Activated naive CD4-positive, alpha-beta T cell treated with anti-CD3 and anti-CD28 coated beads for 36 hours (primary cell): ENCODE measurements at regions not wholly inside any gene's neighbourhood (a gene's known extent, or its start where the extent isn't known, plus 50 kb on each side); places are given as distances from the start of the nearest gene placed in this dataset.
A peak's percentile ranks its signal among the peaks of the same experiment; 100 is the strongest.

Experiments used
- CTCF ChIA-PET: fragments of 350-600 bp; sonication (Branson Sonifier 250); formaldehyde crosslinking; loops from one replicate; lab custom pipeline; 2021; ENCODE audit warnings: antibody characterized with exemption; lab: Charles Lee
- DNase-seq: peaks from one replicate; pipeline ENCODE4 v3.0.0-alpha.2; 2020
- H3K27ac Mint-ChIP-seq: one replicate; pipeline ENCODE4 v1.8.0; 2021; ENCODE audit warnings: mild to moderate bottlenecking, mixed read lengths
- H3K27me3 Mint-ChIP-seq: one replicate; pipeline ENCODE4 v1.8.0; 2021; ENCODE audit warnings: low read depth, mixed read lengths
- H3K36me3 Mint-ChIP-seq: one replicate; pipeline ENCODE4 v1.8.0; 2021; ENCODE audit warnings: low read depth, mixed read lengths
- H3K4me1 Mint-ChIP-seq: one replicate; pipeline ENCODE4 v1.8.0; 2021; ENCODE audit warnings: low read depth, mixed read lengths
- H3K4me3 Mint-ChIP-seq: one replicate; pipeline ENCODE4 v1.8.0; 2021; ENCODE audit warnings: mild to moderate bottlenecking, moderate library complexity, mixed read lengths
- H3K9me3 Mint-ChIP-seq: one replicate; pipeline ENCODE4 v1.8.0; 2021; ENCODE audit warnings: mixed read lengths
- intact Hi-C: fragments of 100-400 bp; cut with micrococcal nuclease; formaldehyde crosslinking; loops from one replicate; pipeline ENCODE4 v1.15.1; 2023

DNA sequence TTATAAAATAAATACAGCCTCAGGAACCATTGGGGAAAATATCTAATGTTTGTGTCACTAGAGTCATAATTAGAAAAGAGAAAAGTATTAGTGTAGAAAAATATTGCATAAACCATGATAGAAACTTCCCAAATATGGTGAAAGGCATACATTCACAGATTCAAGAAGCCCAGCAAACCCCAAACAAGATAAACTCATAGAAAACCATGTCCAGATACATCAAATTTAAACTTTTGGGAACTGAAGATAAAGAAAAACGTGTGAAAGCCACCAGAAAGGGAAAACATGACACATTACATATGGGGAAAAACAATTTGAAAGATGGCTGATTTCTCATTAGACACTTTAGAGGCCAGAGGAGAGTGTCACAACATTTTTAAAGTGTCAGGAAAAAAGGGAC lies 236.5 kb upstream of the FN1 start:
- Mint-ChIP-seq H3K9me3 (peaks cover 1% of the 10 kb centered on the region), H3K27ac (no peak overlapping the region), H3K36me3 (no peaks in the 10 kb centered on the region), H3K4me3 (no peak overlapping the region), H3K27me3 (peaks cover 3% of the 10 kb centered on the region), H3K4me1 (peaks cover 2% of the 10 kb centered on the region)
- intact Hi-C loops: no loop called here
- no peak for DNase-seq
- CTCF ChIA-PET: no interaction called here

DNA sequence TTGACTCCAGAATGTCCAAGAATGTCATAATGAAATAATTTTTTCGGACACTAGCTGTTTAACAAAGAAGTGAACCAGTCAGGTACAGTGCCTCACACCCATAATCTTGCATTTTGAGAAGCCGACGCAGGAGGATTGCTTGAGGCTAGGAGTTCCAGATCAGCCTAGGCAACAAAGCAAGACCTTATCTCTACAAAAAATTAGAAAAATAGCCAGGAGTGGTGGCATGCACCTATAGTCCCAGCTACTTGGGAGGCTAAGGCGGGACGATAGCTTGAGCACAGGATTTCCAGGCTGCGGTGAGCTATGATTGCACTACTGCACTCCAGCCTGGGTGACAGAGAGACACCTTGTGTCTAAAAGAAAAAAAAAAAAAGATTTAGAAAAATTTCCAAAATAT lies 235.8 kb upstream of the FN1 start:
- Mint-ChIP-seq H3K36me3 (no peaks in the 10 kb centered on the region), H3K4me3 (no peak overlapping the region), H3K27me3 (peaks cover 3% of the 10 kb centered on the region), H3K9me3 (peaks cover 1% of the 10 kb centered on the region), H3K4me1 (no peaks in the 10 kb centered on the region), H3K27ac (no peak overlapping the region)
- CTCF ChIA-PET: no interaction called here
- intact Hi-C loops: no loop called here
- no peak for DNase-seq

DNA sequence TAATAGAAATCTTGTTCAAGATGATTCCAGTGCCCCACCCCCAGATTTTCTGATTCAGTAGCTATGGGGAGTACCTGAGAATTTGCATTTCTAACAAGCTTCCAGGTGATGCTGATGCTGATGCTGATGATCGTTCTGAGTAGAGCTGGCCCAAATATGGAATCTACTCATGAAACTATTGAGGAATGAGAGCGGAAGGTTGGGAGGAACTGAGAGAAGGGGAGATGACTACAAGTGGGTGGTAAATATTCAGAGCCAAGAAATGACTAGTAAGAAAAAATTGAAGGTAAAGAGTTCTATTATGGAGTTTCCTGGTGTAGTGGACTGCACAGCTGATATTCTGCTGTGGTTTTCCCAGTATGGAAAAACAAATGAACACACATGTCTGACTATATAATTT lies 235.4 kb upstream of the FN1 start:
- CTCF ChIA-PET: no interaction called here
- no peak overlapping the region for H3K4me3 Mint-ChIP-seq
- intact Hi-C loops: no loop called here
- H3K9me3 Mint-ChIP-seq: peaks cover 1% of the 10 kb centered on the region
- H3K27me3 Mint-ChIP-seq: peaks cover 3% of the 10 kb centered on the region
- H3K4me1 Mint-ChIP-seq: no peaks in the 10 kb centered on the region
- no peaks in the 10 kb centered on the region for H3K36me3 Mint-ChIP-seq
- H3K27ac Mint-ChIP-seq: no peak overlapping the region
- no peak for DNase-seq

DNA sequence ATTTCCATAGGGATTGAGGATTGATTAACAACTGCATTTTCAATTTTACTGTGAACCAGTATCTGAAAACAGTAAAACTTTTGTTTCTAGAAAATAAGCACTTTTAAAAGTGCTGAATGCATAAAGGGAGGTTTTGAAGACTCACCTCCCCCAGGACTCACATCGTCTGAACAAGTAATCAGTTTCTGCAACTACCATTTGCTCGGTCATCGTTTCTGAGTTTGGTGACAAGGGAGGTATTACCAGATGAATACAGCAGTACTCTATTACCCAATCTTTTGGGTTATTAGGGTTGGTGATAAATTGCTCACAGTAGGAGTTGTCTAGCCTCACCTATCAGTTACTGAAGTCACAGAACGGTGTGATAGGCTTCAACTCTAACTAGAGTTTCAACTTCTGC lies 234.5 kb upstream of the FN1 start:
- Mint-ChIP-seq H3K4me1 (peaks cover 2% of the 10 kb centered on the region), H3K27me3 (peaks cover 3% of the 10 kb centered on the region), H3K9me3 (peaks cover 1% of the 10 kb centered on the region), H3K27ac (no peak overlapping the region), H3K36me3 (no peaks in the 10 kb centered on the region), H3K4me3 (no peak overlapping the region)
- intact Hi-C loops: no loop called here
- CTCF ChIA-PET: no interaction called here
- no peak for DNase-seq

DNA sequence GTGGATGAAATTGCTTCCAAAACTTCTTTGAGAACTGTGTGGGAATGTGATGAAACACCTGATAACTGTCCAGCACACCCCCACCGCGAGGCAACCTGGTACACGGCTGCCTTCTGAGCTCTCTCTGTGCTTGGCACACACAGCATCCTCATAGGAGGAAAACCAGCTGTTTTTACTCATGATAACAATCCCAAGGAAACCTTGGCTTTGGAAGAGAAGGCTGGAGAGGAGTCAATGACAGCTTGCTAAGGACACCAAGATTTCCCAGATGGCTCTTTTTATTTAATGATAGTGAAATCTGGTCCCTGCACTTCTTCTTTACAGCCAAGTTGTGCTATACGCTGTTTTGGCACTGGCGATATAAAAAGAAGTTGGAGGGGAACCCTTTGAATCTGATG lies 232.5 kb upstream of the FN1 start:
- peaks cover 18% of the 10 kb centered on the region for H3K4me1 Mint-ChIP-seq
- CTCF ChIA-PET: no interaction called here
- H3K27ac Mint-ChIP-seq: no peak overlapping the region
- peaks cover 1% of the 10 kb centered on the region for H3K9me3 Mint-ChIP-seq
- intact Hi-C loops: no loop called here
- no peaks in the 10 kb centered on the region for H3K36me3 Mint-ChIP-seq
- no peak overlapping the region for H3K4me3 Mint-ChIP-seq
- no peak for DNase-seq
- H3K27me3 Mint-ChIP-seq: peaks cover 3% of the 10 kb centered on the region

DNA sequence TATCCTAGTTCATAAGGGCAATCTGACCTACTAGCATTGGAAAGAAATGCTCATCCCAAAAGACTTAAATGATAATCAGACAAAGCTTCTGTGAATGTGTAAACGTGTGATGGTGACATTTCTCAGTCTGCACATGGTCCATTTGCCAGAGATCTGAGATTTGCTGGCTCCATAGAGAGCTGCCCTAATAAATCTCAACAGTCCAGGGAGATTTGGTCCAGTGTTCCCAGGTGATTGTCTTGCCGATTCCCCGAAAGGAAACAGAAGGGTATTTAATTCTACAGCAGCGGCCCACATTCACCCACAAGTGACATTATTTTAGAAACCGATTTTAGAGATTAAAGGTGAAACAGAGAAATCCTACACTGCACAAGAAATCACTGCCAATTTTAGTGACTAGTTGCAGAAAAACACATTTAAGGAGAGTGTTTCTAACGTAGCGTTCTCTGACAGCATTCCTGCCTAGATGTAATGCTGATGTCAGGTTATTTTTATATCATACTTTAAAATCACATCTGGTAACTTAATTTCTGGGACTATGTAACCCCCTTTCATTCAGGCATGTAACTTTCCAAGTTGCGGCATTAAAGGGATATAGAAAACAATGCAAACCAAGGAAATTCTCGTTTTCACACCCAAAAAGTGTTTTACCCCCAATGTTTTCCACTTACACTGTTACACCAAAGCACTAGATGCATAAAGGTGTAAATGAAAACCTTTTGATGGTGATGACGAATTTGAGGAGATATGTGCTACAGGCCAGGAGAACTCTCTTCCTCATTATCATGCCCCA lies 231.9 kb upstream of the FN1 start:
- no peaks in the 10 kb centered on the region for H3K9me3 Mint-ChIP-seq
- H3K27me3 Mint-ChIP-seq: peaks cover 3% of the 10 kb centered on the region
- H3K4me1 Mint-ChIP-seq: peaks cover 18% of the 10 kb centered on the region
- H3K36me3 Mint-ChIP-seq: no peaks in the 10 kb centered on the region
- DNase-seq: no peak
- no peak overlapping the region for H3K4me3 Mint-ChIP-seq
- intact Hi-C loops: no loop called here
- CTCF ChIA-PET: no interaction called here
- no peak overlapping the region for H3K27ac Mint-ChIP-seq

DNA sequence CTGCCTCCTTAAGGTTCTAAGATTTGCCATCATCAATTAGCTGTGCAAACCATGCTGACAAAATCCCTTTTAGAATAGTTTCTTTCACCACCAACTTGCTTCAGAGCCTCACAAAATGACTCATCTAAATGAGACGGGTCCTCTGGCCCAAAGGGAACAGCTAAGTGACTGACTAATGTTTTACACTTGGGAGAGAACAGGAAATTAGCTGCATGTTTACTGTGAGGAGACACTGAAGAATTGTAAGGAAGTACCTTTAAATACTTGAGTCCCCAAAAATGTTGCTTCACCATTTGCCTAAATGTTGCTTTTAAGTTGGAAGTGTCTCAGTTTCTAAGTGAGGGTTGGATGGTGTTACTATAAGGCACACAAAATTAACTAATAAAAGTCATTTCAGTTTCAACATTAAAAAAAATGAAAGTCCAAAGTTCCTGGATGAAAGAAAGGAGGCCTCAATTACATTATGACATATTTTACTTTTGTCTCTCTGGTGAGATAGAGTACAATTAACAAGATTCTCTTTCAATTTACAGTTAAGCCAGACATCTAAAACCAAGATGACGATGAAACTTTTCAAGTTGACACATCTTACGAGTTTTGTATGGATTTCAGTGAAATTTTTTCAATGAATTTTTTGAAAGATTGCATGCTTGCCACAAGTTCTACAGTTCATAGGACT lies 229.1 kb upstream of the FN1 start:
- CTCF ChIA-PET: no interaction called here
- H3K27me3 Mint-ChIP-seq: peaks cover 3% of the 10 kb centered on the region
- intact Hi-C loops: loop anchor here (1.0 kb wide), 1 partner anchor 16 kb away; no protein-coding TSS in a partner anchor
- DNase-seq: peak; percentile 39
- H3K4me1 Mint-ChIP-seq: peaks cover 18% of the 10 kb centered on the region
- no peaks in the 10 kb centered on the region for H3K36me3 Mint-ChIP-seq
- no peak overlapping the region for H3K4me3 Mint-ChIP-seq
- no peaks in the 10 kb centered on the region for H3K9me3 Mint-ChIP-seq
- peak overlapping the region; percentile 66 for H3K27ac Mint-ChIP-seq

DNA sequence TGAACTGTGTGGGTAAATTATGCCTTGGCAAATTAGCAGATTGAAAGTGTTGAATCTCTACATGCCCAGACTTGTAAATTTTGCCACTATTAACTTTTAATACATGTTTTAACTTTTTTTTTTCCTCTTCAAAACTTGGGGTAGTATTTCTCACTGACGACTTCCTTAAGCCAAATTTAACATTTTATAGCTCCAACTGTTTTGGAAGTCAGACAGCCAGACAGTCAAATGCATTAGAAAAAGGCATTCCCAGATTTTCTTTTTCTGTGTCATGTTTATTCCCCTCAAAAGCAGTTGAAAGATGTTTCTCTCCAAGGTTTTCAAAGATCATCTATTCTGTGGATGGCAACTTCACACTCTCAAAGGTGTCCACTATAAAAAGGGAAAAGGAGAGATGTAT lies 226.8 kb upstream of the FN1 start:
- Mint-ChIP-seq H3K9me3 (no peaks in the 10 kb centered on the region), H3K27ac (no peak overlapping the region), H3K27me3 (no peaks in the 10 kb centered on the region), H3K36me3 (no peaks in the 10 kb centered on the region), H3K4me3 (no peak overlapping the region), H3K4me1 (peaks cover 18% of the 10 kb centered on the region)
- intact Hi-C loops: no loop called here
- DNase-seq: no peak
- CTCF ChIA-PET: no interaction called here

DNA sequence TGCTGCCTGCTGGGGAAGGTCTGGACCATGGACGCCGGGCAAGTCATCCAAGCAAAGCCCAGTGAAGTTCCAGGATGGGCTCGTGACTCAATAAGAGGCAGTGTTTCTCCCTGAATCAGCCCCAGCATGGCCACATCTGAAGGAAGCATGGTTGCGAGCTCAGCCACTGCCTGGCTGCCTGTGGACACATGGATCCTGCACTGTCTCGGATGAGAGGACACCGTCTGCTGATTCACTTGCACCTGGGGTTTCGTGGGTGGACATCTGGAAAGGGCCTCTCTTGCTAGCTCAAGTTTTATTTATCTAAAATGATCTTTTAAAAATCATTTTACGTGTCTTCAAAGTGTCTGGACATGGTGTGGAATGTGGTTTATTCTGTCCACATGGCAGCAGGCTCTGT lies 224.8 kb upstream of the FN1 start:
- intact Hi-C loops: no loop called here
- Mint-ChIP-seq H3K27me3 (no peaks in the 10 kb centered on the region), H3K36me3 (no peaks in the 10 kb centered on the region), H3K9me3 (no peaks in the 10 kb centered on the region), H3K4me3 (no peak overlapping the region), H3K4me1 (peaks cover 17% of the 10 kb centered on the region), H3K27ac (no peak overlapping the region)
- CTCF ChIA-PET: no interaction called here
- no peak for DNase-seq

DNA sequence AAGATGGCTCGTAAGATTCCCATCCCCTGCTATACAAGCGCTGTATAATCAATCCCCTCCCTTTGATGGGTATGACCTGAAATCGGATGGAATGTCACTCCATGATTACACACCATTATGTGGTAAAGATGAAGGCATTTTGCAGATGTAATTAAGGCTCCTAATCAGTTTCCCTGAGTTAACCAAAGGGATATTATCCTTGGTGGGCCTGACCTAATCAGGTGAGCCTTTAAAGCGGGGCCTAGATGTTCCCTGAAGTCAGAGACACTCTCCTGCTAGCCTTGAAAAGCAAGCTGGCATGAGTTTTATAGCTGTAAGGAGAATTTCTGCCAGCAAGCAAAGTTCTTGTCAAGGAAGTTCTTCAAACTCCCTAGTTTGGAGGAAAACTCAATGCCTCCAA lies 223.8 kb upstream of the FN1 start:
- no peak for DNase-seq
- H3K36me3 Mint-ChIP-seq: no peaks in the 10 kb centered on the region
- intact Hi-C loops: no loop called here
- H3K27me3 Mint-ChIP-seq: no peaks in the 10 kb centered on the region
- no peak overlapping the region for H3K4me3 Mint-ChIP-seq
- H3K27ac Mint-ChIP-seq: no peak overlapping the region
- CTCF ChIA-PET: no interaction called here
- peaks cover 8% of the 10 kb centered on the region for H3K4me1 Mint-ChIP-seq
- no peaks in the 10 kb centered on the region for H3K9me3 Mint-ChIP-seq

DNA sequence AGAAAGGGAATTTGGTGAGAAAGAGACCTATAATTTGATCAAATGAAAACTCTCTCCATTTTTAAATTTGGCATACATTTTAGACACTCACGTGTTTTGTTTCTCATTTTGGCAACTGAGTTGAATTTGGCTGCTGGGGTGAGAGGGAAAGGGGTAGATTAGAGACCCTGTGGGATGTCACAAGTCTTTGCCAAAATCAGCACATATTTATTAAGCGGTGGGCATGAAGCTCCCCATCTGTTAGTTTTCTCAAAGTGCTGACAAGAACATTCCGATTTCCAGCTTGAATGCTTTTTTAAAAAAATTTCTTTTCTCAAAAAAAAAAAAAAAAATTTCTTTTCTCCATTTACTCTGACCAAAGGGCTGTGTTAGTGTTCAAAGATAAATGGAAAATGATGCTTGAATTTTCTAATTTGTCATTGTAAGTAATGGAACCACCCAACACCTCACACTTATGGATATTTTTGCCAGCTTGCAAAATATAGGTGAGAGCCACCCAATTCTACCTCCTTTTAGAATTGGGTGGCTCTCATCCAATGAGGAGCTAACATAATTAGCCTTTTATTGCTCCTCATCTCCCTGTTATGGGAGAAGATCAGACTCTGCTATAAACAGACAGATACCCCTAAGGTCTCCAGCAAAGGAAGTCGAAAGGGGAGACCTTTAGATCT lies 222.9 kb upstream of the FN1 start:
- H3K27me3 Mint-ChIP-seq: no peaks in the 10 kb centered on the region
- no peaks in the 10 kb centered on the region for H3K9me3 Mint-ChIP-seq
- no peak overlapping the region for H3K27ac Mint-ChIP-seq
- no peak overlapping the region for H3K4me3 Mint-ChIP-seq
- no peaks in the 10 kb centered on the region for H3K36me3 Mint-ChIP-seq
- intact Hi-C loops: no loop called here
- peaks cover under 1% of the 10 kb centered on the region for H3K4me1 Mint-ChIP-seq
- DNase-seq: no peak
- CTCF ChIA-PET: interaction anchor here (0.6 kb wide), 1 partner anchor 16 kb away, joined by 3 read pairs; no protein-coding TSS in a partner anchor

DNA sequence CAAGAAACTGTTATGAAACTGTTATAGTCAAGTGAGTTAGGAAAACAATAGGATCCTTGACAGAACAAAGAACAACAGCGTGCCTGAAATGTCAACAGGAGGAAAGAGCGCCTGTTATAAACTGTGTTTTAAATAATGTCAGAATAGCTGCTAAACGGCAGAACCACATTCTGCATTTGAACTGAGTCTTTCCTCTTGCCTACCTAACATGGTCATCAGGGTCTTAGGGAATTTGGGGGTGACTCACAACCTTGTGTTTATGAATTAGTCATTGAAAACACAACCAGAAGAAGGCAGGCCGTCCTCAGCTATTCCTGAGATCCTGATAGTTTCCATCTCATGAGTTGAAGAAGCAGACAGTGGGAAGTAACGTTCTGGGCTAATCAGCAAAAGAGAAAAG lies 222.0 kb upstream of the FN1 start:
- Mint-ChIP-seq H3K27me3 (no peaks in the 10 kb centered on the region), H3K4me1 (no peaks in the 10 kb centered on the region), H3K9me3 (no peaks in the 10 kb centered on the region), H3K4me3 (no peak overlapping the region), H3K27ac (no peak overlapping the region), H3K36me3 (no peaks in the 10 kb centered on the region)
- CTCF ChIA-PET: no interaction called here
- no peak for DNase-seq
- intact Hi-C loops: no loop called here
